GM23338 (cell line): ENCODE measurements at regions not wholly inside any gene's neighbourhood (a gene's known extent, or its start where the extent isn't known, plus 50 kb on each side); places are given as distances from the start of the nearest gene placed in this dataset.

Experiments
- EZH2 ChIP-seq: fragments of 200-600 bp; sonication (generic); IDR thresholded peaks from one replicate; pipeline ENCODE4 v1.8.0; 2017; ENCODE audit warnings: antibody characterized with exemption, mild to moderate bottlenecking, low read depth; ENCODE audit not compliant: unreplicated experiment
- EZH2phosphoT487 ChIP-seq: fragments of 200-600 bp; sonication (generic); IDR thresholded peaks from one replicate; pipeline ENCODE4 v1.8.1; 2018; ENCODE audit warnings: antibody characterized with exemption; ENCODE audit not compliant: unreplicated experiment
- ZNF331 ChIP-seq: fragments of 250-450 bp; sonication (Bioruptor Pico); IDR thresholded peaks from 2 replicates; pipeline ENCODE4 v1.5.0; 2020; ENCODE audit warnings: low read depth, mild to moderate bottlenecking, moderate library complexity
- TF ChIP-seq, protein P1 (sequence below): fragments of 250-450 bp; sonication (Bioruptor Pico); IDR thresholded peaks from 2 replicates; pipeline ENCODE4 v1.5.0; 2020; ENCODE audit warnings: mild to moderate bottlenecking, moderate library complexity
- TF ChIP-seq, protein P2 (sequence below): IDR thresholded peaks from one replicate; pipeline ENCODE4 v1.6.1; 2018; ENCODE audit warnings: antibody characterized with exemption; ENCODE audit not compliant: unreplicated experiment
- TF ChIP-seq, protein P3 (sequence below): IDR thresholded peaks from 2 replicates; pipeline ENCODE4 v1.6.1; 2016; ENCODE audit warnings: antibody characterized with exemption

DNA sequence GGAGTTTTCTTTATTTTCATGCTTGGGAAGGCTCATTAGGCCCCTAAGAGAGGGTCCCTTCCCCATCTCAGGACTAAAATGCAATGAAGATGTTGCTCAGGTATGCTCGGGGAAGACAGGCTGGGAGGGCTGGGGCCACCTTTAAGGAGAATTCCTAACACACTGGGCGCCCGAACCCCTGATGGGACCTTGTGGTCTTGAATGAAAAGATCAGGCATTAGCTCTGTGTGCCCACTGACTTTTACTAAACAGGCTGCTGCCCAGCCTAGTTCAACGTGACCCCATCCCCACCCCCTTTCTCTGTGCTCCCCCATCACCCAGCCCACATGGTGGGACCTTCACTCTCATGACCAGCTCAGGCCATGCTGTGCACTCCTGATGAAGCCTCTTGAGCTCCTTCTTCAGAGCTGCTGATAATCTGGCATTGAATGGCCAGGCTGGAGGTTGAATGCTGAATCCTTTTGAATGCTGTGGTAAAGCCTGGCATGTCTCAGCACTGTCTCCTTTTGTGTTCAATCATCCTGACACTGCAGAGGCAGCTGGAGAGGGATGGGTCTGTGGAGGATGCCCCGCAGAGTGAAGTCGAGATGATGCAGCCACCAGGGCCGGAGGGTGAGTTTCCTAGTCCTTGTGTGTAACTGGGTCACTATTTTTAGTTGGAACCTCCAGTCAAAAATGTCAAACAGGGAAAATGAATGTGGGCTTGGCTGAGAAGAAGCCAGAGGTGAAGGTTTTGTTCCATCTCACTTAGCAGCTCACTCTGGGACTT lies 209.1 kb downstream of the UQCRFS1 start (continued):
- TF ChIP-seq, protein P1, sequence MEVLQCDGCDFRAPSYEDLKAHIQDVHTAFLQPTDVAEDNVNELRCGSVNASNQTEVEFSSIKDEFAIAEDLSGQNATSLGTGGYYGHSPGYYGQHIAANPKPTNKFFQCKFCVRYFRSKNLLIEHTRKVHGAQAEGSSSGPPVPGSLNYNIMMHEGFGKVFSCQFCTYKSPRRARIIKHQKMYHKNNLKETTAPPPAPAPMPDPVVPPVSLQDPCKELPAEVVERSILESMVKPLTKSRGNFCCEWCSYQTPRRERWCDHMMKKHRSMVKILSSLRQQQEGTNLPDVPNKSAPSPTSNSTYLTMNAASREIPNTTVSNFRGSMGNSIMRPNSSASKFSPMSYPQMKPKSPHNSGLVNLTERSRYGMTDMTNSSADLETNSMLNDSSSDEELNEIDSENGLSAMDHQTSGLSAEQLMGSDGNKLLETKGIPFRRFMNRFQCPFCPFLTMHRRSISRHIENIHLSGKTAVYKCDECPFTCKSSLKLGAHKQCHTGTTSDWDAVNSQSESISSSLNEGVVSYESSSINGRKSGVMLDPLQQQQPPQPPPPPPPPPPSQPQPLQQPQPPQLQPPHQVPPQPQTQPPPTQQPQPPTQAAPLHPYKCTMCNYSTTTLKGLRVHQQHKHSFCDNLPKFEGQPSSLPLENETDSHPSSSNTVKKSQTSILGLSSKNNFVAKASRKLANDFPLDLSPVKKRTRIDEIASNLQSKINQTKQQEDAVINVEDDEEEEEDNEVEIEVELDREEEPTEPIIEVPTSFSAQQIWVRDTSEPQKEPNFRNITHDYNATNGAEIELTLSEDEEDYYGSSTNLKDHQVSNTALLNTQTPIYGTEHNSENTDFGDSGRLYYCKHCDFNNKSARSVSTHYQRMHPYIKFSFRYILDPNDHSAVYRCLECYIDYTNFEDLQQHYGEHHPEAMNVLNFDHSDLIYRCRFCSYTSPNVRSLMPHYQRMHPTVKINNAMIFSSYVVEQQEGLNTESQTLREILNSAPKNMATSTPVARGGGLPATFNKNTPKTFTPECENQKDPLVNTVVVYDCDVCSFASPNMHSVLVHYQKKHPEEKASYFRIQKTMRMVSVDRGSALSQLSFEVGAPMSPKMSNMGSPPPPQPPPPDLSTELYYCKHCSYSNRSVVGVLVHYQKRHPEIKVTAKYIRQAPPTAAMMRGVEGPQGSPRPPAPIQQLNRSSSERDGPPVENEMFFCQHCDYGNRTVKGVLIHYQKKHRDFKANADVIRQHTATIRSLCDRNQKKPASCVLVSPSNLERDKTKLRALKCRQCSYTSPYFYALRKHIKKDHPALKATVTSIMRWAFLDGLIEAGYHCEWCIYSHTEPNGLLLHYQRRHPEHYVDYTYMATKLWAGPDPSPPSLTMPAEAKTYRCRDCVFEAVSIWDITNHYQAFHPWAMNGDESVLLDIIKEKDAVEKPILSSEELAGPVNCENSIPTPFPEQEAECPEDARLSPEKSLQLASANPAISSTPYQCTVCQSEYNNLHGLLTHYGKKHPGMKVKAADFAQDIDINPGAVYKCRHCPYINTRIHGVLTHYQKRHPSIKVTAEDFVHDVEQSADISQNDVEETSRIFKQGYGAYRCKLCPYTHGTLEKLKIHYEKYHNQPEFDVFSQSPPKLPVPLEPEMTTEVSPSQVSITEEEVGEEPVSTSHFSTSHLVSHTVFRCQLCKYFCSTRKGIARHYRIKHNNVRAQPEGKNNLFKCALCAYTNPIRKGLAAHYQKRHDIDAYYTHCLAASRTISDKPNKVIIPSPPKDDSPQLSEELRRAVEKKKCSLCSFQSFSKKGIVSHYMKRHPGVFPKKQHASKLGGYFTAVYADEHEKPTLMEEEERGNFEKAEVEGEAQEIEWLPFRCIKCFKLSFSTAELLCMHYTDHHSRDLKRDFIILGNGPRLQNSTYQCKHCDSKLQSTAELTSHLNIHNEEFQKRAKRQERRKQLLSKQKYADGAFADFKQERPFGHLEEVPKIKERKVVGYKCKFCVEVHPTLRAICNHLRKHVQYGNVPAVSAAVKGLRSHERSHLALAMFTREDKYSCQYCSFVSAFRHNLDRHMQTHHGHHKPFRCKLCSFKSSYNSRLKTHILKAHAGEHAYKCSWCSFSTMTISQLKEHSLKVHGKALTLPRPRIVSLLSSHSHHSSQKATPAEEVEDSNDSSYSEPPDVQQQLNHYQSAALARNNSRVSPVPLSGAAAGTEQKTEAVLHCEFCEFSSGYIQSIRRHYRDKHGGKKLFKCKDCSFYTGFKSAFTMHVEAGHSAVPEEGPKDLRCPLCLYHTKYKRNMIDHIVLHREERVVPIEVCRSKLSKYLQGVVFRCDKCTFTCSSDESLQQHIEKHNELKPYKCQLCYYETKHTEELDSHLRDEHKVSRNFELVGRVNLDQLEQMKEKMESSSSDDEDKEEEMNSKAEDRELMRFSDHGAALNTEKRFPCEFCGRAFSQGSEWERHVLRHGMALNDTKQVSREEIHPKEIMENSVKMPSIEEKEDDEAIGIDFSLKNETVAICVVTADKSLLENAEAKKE (CRISPR knock-in tag), result no peak
- TF ChIP-seq ZNF331 (CRISPR knock-in tag) (no peak), EZH2 (no peak), EZH2phosphoT487 (no peak)
- TF ChIP-seq, protein P2, sequence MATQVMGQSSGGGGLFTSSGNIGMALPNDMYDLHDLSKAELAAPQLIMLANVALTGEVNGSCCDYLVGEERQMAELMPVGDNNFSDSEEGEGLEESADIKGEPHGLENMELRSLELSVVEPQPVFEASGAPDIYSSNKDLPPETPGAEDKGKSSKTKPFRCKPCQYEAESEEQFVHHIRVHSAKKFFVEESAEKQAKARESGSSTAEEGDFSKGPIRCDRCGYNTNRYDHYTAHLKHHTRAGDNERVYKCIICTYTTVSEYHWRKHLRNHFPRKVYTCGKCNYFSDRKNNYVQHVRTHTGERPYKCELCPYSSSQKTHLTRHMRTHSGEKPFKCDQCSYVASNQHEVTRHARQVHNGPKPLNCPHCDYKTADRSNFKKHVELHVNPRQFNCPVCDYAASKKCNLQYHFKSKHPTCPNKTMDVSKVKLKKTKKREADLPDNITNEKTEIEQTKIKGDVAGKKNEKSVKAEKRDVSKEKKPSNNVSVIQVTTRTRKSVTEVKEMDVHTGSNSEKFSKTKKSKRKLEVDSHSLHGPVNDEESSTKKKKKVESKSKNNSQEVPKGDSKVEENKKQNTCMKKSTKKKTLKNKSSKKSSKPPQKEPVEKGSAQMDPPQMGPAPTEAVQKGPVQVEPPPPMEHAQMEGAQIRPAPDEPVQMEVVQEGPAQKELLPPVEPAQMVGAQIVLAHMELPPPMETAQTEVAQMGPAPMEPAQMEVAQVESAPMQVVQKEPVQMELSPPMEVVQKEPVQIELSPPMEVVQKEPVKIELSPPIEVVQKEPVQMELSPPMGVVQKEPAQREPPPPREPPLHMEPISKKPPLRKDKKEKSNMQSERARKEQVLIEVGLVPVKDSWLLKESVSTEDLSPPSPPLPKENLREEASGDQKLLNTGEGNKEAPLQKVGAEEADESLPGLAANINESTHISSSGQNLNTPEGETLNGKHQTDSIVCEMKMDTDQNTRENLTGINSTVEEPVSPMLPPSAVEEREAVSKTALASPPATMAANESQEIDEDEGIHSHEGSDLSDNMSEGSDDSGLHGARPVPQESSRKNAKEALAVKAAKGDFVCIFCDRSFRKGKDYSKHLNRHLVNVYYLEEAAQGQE, result no peak
- TF ChIP-seq, protein P3, sequence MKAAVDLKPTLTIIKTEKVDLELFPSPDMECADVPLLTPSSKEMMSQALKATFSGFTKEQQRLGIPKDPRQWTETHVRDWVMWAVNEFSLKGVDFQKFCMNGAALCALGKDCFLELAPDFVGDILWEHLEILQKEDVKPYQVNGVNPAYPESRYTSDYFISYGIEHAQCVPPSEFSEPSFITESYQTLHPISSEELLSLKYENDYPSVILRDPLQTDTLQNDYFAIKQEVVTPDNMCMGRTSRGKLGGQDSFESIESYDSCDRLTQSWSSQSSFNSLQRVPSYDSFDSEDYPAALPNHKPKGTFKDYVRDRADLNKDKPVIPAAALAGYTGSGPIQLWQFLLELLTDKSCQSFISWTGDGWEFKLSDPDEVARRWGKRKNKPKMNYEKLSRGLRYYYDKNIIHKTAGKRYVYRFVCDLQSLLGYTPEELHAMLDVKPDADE, result no peak
